Mucosa of descending colon (tissue), 3 donors: ENCODE measurements at regions not wholly inside any gene's neighbourhood (a gene's known extent, or its start where the extent isn't known, plus 50 kb on each side); places are given as distances from the start of the nearest gene placed in this dataset.

Experiments used
- ATAC-seq: fragments of 200-7000 bp; cut with Tn5 transposase; one replicate; pipeline ENCODE4 v1.9.1; 2020; ENCODE audit warnings: mild to moderate bottlenecking, moderate library complexity
- DNase-seq, 3 donors: peaks; one replicate each; pipeline ENCODE4 v3.0.0-alpha.2; 2020
- H3K36me3 ChIP-seq: fragments of 200-600 bp; one replicate; pipeline ENCODE4 v1.8.0; 2021; ENCODE audit warnings: low read depth, mild to moderate bottlenecking
- H3K4me1 ChIP-seq: fragments of 200-600 bp; one replicate; pipeline ENCODE4 v1.8.0; 2021; ENCODE audit warnings: low read depth, mild to moderate bottlenecking
- H3K4me3 ChIP-seq: fragments of 200-600 bp; one replicate; pipeline ENCODE4 v1.8.0; 2021; ENCODE audit warnings: mild to moderate bottlenecking
- H3K9me3 ChIP-seq: fragments of 200-600 bp; one replicate; pipeline ENCODE4 v1.8.0; 2021; ENCODE audit warnings: mild to moderate bottlenecking
- intact Hi-C, 2 donors: fragments of 100-400 bp; cut with DNase I in 1 of 2; cut with micrococcal nuclease in 1 of 2; formaldehyde crosslinking; loops; one replicate each; pipeline versions ENCODE4 v1.11.0 to v1.11.1; 2022; cut with DNase I, micrococcal nuclease
- TF ChIP-seq, protein P1 (sequence below): fragments of 200-600 bp; IDR thresholded peaks from one replicate; pipeline ENCODE4 v1.8.0; 2022; ENCODE audit warnings: antibody characterized with exemption, mild to moderate bottlenecking
- donor health status: DM: no; HTN: no; CAD: no; lungs with moderate emphysema.
- donor health status: DM: no; HTN: no; CAD: no.
- donor health status: DM: no; HTN: yes; CAD: no.

- H3K4me1 ChIP-seq: no peaks in the 10 kb centered on the region
- intact Hi-C loops: no loop called here
- TF ChIP-seq, protein P1, sequence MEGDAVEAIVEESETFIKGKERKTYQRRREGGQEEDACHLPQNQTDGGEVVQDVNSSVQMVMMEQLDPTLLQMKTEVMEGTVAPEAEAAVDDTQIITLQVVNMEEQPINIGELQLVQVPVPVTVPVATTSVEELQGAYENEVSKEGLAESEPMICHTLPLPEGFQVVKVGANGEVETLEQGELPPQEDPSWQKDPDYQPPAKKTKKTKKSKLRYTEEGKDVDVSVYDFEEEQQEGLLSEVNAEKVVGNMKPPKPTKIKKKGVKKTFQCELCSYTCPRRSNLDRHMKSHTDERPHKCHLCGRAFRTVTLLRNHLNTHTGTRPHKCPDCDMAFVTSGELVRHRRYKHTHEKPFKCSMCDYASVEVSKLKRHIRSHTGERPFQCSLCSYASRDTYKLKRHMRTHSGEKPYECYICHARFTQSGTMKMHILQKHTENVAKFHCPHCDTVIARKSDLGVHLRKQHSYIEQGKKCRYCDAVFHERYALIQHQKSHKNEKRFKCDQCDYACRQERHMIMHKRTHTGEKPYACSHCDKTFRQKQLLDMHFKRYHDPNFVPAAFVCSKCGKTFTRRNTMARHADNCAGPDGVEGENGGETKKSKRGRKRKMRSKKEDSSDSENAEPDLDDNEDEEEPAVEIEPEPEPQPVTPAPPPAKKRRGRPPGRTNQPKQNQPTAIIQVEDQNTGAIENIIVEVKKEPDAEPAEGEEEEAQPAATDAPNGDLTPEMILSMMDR: no peak
- H3K4me3 ChIP-seq: no peak overlapping the region
- H3K9me3 ChIP-seq: no peaks in the 10 kb centered on the region
- no peak for ATAC-seq
- DNase-seq: no peak
- H3K36me3 ChIP-seq: no peaks in the 10 kb centered on the region
Measured at GRCh38 chr10:76631884-76632766, 1005.5 kb downstream of the KCNMA1 start.

- no peak for ATAC-seq
- Histone ChIP-seq H3K36me3 (no peaks in the 10 kb centered on the region), H3K4me1 (no peaks in the 10 kb centered on the region), H3K4me3 (no peak overlapping the region), H3K9me3 (no peaks in the 10 kb centered on the region)
- TF ChIP-seq, protein P1: no peak
- DNase-seq: no peak
- intact Hi-C loops: no loop called here
Measured at GRCh38 chr10:76631036-76631670, 1006.5 kb downstream of the KCNMA1 start.

- no peak overlapping the region for H3K4me3 ChIP-seq
- no peak for ATAC-seq
- no peak for DNase-seq
- H3K36me3 ChIP-seq: no peaks in the 10 kb centered on the region
- H3K9me3 ChIP-seq: no peaks in the 10 kb centered on the region
- intact Hi-C loops: no loop called here
- TF ChIP-seq, protein P1: no peak
- no peaks in the 10 kb centered on the region for H3K4me1 ChIP-seq
Measured at GRCh38 chr10:76628801-76629200, 1008.8 kb downstream of the KCNMA1 start.

GRCh38 chr10:76626386-76626785 lies 1011.2 kb downstream of the KCNMA1 start:
- Histone ChIP-seq H3K9me3 (no peaks in the 10 kb centered on the region), H3K4me1 (no peaks in the 10 kb centered on the region), H3K36me3 (no peaks in the 10 kb centered on the region), H3K4me3 (no peak overlapping the region)
- DNase-seq (no peak), ATAC-seq (no peak)
- TF ChIP-seq, protein P1: no peak
- intact Hi-C loops: no loop called here

DNA sequence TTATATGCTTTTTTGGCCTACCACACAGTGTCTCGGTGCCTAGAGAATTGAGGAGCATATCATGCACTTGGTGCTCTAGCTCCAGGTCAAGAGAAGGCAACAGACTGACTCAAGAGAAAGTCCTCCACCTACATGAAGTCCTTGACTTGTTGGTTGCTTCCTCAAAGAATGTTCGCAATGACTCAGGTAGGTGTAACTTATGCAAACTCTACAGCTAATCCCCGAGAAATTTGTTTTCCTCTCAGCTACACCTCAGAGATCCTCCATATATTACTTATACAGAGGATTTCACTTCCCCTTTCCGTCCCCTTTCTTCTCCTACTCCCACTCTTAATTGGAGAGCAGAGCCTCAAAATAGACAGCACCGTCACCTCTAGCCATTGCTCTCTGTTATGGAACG lies 1013.1 kb downstream of the KCNMA1 start:
- ATAC-seq (no peak), DNase-seq (no peak)
- Histone ChIP-seq H3K9me3 (no peaks in the 10 kb centered on the region), H3K4me1 (no peaks in the 10 kb centered on the region), H3K36me3 (no peaks in the 10 kb centered on the region), H3K4me3 (no peak overlapping the region)
- TF ChIP-seq, protein P1: no peak
- intact Hi-C loops: no loop called here
